SK-N-SH (cell line): ENCODE measurements at regions not wholly inside any gene's neighbourhood (a gene's known extent, or its start where the extent isn't known, plus 50 kb on each side); places are given as distances from the start of the nearest gene placed in this dataset.

Experiments used
- ELF1 ChIP-seq: IDR thresholded peaks from 2 replicates; pipeline ENCODE4 v1.4.0; 2012
- JUND ChIP-seq: IDR thresholded peaks from 2 replicates; pipeline ENCODE4 v1.4.0; 2012
- REST ChIP-seq: IDR thresholded peaks from 2 replicates; pipeline ENCODE4 v1.6.1; 2012; ENCODE audit warnings: mild to moderate bottlenecking, low read depth, low read length, moderate library complexity
- TAF1 ChIP-seq: IDR thresholded peaks from 2 replicates; pipeline ENCODE4 v1.6.1; 2012; ENCODE audit warnings: low read depth, mild to moderate bottlenecking, low read length, moderate library complexity, borderline replicate concordance
- TEAD4 ChIP-seq: IDR thresholded peaks from 2 replicates; pipeline ENCODE4 v1.4.0; 2012; ENCODE audit warnings: mild to moderate bottlenecking, borderline replicate concordance; ENCODE audit not compliant: insufficient read depth
- TF ChIP-seq, protein P1 (sequence below): fragments of 200-600 bp; sonication (generic); IDR thresholded peaks from 2 replicates; pipeline ENCODE4 v1.6.1; 2017; ENCODE audit warnings: antibody characterized with exemption, mild to moderate bottlenecking, moderate library complexity
- TF ChIP-seq, protein P2 (sequence below): IDR thresholded peaks from 2 replicates; pipeline ENCODE4 v1.4.0; 2012; ENCODE audit warnings: low read depth

- TF ChIP-seq REST (no peak), TEAD4 (no peak), ELF1 (no peak), TAF1 (no peak), JUND (no peak)
- TF ChIP-seq, protein P1, sequence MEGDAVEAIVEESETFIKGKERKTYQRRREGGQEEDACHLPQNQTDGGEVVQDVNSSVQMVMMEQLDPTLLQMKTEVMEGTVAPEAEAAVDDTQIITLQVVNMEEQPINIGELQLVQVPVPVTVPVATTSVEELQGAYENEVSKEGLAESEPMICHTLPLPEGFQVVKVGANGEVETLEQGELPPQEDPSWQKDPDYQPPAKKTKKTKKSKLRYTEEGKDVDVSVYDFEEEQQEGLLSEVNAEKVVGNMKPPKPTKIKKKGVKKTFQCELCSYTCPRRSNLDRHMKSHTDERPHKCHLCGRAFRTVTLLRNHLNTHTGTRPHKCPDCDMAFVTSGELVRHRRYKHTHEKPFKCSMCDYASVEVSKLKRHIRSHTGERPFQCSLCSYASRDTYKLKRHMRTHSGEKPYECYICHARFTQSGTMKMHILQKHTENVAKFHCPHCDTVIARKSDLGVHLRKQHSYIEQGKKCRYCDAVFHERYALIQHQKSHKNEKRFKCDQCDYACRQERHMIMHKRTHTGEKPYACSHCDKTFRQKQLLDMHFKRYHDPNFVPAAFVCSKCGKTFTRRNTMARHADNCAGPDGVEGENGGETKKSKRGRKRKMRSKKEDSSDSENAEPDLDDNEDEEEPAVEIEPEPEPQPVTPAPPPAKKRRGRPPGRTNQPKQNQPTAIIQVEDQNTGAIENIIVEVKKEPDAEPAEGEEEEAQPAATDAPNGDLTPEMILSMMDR = no peak
- TF ChIP-seq, protein P2, sequence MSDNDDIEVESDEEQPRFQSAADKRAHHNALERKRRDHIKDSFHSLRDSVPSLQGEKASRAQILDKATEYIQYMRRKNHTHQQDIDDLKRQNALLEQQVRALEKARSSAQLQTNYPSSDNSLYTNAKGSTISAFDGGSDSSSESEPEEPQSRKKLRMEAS = no peak
Observed at GRCh38 chr2:220422676-220423075, 795.2 kb downstream of the SLC4A3 start.
